ENCODE measurements at regions not wholly inside any gene's neighbourhood (a gene's known extent, or its start where the extent isn't known, plus 50 kb on each side); places are given as distances from the start of the nearest gene placed in this dataset.
"Not testable (repeated sequence)": the region's sequence is repeated elsewhere in the genome, so short reads cannot be mapped to it uniquely, and the experiment has no call there.

GRCh38 chr2:228910872-228911271 is 360.2 kb downstream of the PID1 start:
- not testable (repeated sequence) for H3K9me3 ChIP-seq (ENCODE audit: control insufficient read depth in 2 of 2, low read length in 2 of 2); H3K27me3 ChIP-seq (ENCODE audit: control insufficient read depth in 2 of 2, insufficient read depth in 2 of 2, low read length in 2 of 2); H3K4me1 ChIP-seq (ENCODE audit: control insufficient read depth in 2 of 2, insufficient read depth in 2 of 2, low read length in 2 of 2); H3K36me3 ChIP-seq (ENCODE audit: control insufficient read depth in 2 of 2, insufficient read depth in 2 of 2, low read length in 2 of 2); H3K4me3 ChIP-seq (ENCODE audit: low read length in 2 of 2); H3K27ac ChIP-seq (ENCODE audit: low read depth in 2 of 2, low read length in 2 of 2); H3K9ac ChIP-seq (ENCODE audit: low read depth in 1 of 2, low read length in 2 of 2)

- no peaks in the 10 kb centered on the region for H3K27me3 ChIP-seq (ENCODE audit: control insufficient read depth in 2 of 2, insufficient read depth in 2 of 2, low read length in 2 of 2)
- H3K27ac ChIP-seq (ENCODE audit: low read depth in 2 of 2, low read length in 2 of 2), result no peak overlapping the region
- peaks cover 0 to 3% of the 10 kb centered on the region in 2 donors for H3K9me3 ChIP-seq (ENCODE audit: control insufficient read depth in 2 of 2, low read length in 2 of 2)
- H3K9ac ChIP-seq (ENCODE audit: low read depth in 1 of 2, low read length in 2 of 2), result no peak overlapping the region
- no peaks in the 10 kb centered on the region for H3K36me3 ChIP-seq (ENCODE audit: control insufficient read depth in 2 of 2, insufficient read depth in 2 of 2, low read length in 2 of 2)
- H3K4me3 ChIP-seq (ENCODE audit: low read length in 2 of 2), result no peak overlapping the region
- no peaks in the 10 kb centered on the region for H3K4me1 ChIP-seq (ENCODE audit: control insufficient read depth in 2 of 2, insufficient read depth in 2 of 2, low read length in 2 of 2)
Observed at GRCh38 chr2:228902176-228902575, 368.9 kb downstream of the PID1 start.

- no peak overlapping the region for H3K27ac ChIP-seq (ENCODE audit: low read depth in 2 of 2, low read length in 2 of 2)
- H3K9me3 ChIP-seq (ENCODE audit: control insufficient read depth in 2 of 2, low read length in 2 of 2), result peaks cover 0 to 4% of the 10 kb centered on the region in 2 donors
- H3K4me3 ChIP-seq (ENCODE audit: low read length in 2 of 2), result no peak overlapping the region
- no peaks in the 10 kb centered on the region for H3K36me3 ChIP-seq (ENCODE audit: control insufficient read depth in 2 of 2, insufficient read depth in 2 of 2, low read length in 2 of 2)
- H3K27me3 ChIP-seq (ENCODE audit: control insufficient read depth in 2 of 2, insufficient read depth in 2 of 2, low read length in 2 of 2), result no peaks in the 10 kb centered on the region
- no peaks in the 10 kb centered on the region for H3K4me1 ChIP-seq (ENCODE audit: control insufficient read depth in 2 of 2, insufficient read depth in 2 of 2, low read length in 2 of 2)
- no peak overlapping the region for H3K9ac ChIP-seq (ENCODE audit: low read depth in 1 of 2, low read length in 2 of 2)
Observed at GRCh38 chr2:228901531-228901930, 369.6 kb downstream of the PID1 start.

- Histone ChIP-seq H3K9ac (ENCODE audit: low read depth in 1 of 2, low read length in 2 of 2) (no peak overlapping the region), H3K27ac (ENCODE audit: low read depth in 2 of 2, low read length in 2 of 2) (no peak overlapping the region), H3K9me3 (ENCODE audit: control insufficient read depth in 2 of 2, low read length in 2 of 2) (no peaks in the 10 kb centered on the region), H3K4me1 (ENCODE audit: control insufficient read depth in 2 of 2, insufficient read depth in 2 of 2, low read length in 2 of 2) (no peaks in the 10 kb centered on the region), H3K4me3 (ENCODE audit: low read length in 2 of 2) (no peak overlapping the region), H3K27me3 (ENCODE audit: control insufficient read depth in 2 of 2, insufficient read depth in 2 of 2, low read length in 2 of 2) (no peaks in the 10 kb centered on the region), H3K36me3 (ENCODE audit: control insufficient read depth in 2 of 2, insufficient read depth in 2 of 2, low read length in 2 of 2) (no peaks in the 10 kb centered on the region)
Observed at GRCh38 chr2:228878138-228878537, 392.9 kb downstream of the PID1 start.

GRCh38 chr2:228876276-228876675 is 394.8 kb downstream of the PID1 start:
- H3K36me3 ChIP-seq (ENCODE audit: control insufficient read depth in 2 of 2, insufficient read depth in 2 of 2, low read length in 2 of 2), result no peaks in the 10 kb centered on the region
- no peaks in the 10 kb centered on the region for H3K27me3 ChIP-seq (ENCODE audit: control insufficient read depth in 2 of 2, insufficient read depth in 2 of 2, low read length in 2 of 2)
- H3K9ac ChIP-seq (ENCODE audit: low read depth in 1 of 2, low read length in 2 of 2), result no peak overlapping the region
- H3K27ac ChIP-seq (ENCODE audit: low read depth in 2 of 2, low read length in 2 of 2), result no peak overlapping the region
- H3K4me3 ChIP-seq (ENCODE audit: low read length in 2 of 2), result no peak overlapping the region
- H3K4me1 ChIP-seq (ENCODE audit: control insufficient read depth in 2 of 2, insufficient read depth in 2 of 2, low read length in 2 of 2), result no peaks in the 10 kb centered on the region
- no peaks in the 10 kb centered on the region for H3K9me3 ChIP-seq (ENCODE audit: control insufficient read depth in 2 of 2, low read length in 2 of 2)

GRCh38 chr2:228875152-228875900 is 395.8 kb downstream of the PID1 start:
- Histone ChIP-seq H3K27ac (ENCODE audit: low read depth in 2 of 2, low read length in 2 of 2) (no peak overlapping the region), H3K4me3 (ENCODE audit: low read length in 2 of 2) (no peak overlapping the region), H3K36me3 (ENCODE audit: control insufficient read depth in 2 of 2, insufficient read depth in 2 of 2, low read length in 2 of 2) (no peaks in the 10 kb centered on the region), H3K27me3 (ENCODE audit: control insufficient read depth in 2 of 2, insufficient read depth in 2 of 2, low read length in 2 of 2) (no peaks in the 10 kb centered on the region), H3K9me3 (ENCODE audit: control insufficient read depth in 2 of 2, low read length in 2 of 2) (no peaks in the 10 kb centered on the region), H3K9ac (ENCODE audit: low read depth in 1 of 2, low read length in 2 of 2) (no peak overlapping the region), H3K4me1 (ENCODE audit: control insufficient read depth in 2 of 2, insufficient read depth in 2 of 2, low read length in 2 of 2) (no peaks in the 10 kb centered on the region)

- H3K27ac ChIP-seq (ENCODE audit: low read depth in 2 of 2, low read length in 2 of 2), result no peak overlapping the region
- no peaks in the 10 kb centered on the region for H3K4me1 ChIP-seq (ENCODE audit: control insufficient read depth in 2 of 2, insufficient read depth in 2 of 2, low read length in 2 of 2)
- H3K4me3 ChIP-seq (ENCODE audit: low read length in 2 of 2), result no peak overlapping the region
- H3K27me3 ChIP-seq (ENCODE audit: control insufficient read depth in 2 of 2, insufficient read depth in 2 of 2, low read length in 2 of 2), result no peaks in the 10 kb centered on the region
- H3K36me3 ChIP-seq (ENCODE audit: control insufficient read depth in 2 of 2, insufficient read depth in 2 of 2, low read length in 2 of 2), result no peaks in the 10 kb centered on the region
- no peaks in the 10 kb centered on the region for H3K9me3 ChIP-seq (ENCODE audit: control insufficient read depth in 2 of 2, low read length in 2 of 2)
- H3K9ac ChIP-seq (ENCODE audit: low read depth in 1 of 2, low read length in 2 of 2), result no peak overlapping the region
Observed at GRCh38 chr2:228871012-228871411, 400.1 kb downstream of the PID1 start.

GRCh38 chr2:228869636-228870264 is 401.3 kb downstream of the PID1 start:
- H3K27ac ChIP-seq (ENCODE audit: low read depth in 2 of 2, low read length in 2 of 2), result no peak overlapping the region
- H3K9me3 ChIP-seq (ENCODE audit: control insufficient read depth in 2 of 2, low read length in 2 of 2), result no peaks in the 10 kb centered on the region
- no peak overlapping the region for H3K9ac ChIP-seq (ENCODE audit: low read depth in 1 of 2, low read length in 2 of 2)
- no peaks in the 10 kb centered on the region for H3K36me3 ChIP-seq (ENCODE audit: control insufficient read depth in 2 of 2, insufficient read depth in 2 of 2, low read length in 2 of 2)
- H3K27me3 ChIP-seq (ENCODE audit: control insufficient read depth in 2 of 2, insufficient read depth in 2 of 2, low read length in 2 of 2), result no peaks in the 10 kb centered on the region
- no peak overlapping the region for H3K4me3 ChIP-seq (ENCODE audit: low read length in 2 of 2)
- no peaks in the 10 kb centered on the region for H3K4me1 ChIP-seq (ENCODE audit: control insufficient read depth in 2 of 2, insufficient read depth in 2 of 2, low read length in 2 of 2)

GRCh38 chr2:228867406-228867805 is 403.7 kb downstream of the PID1 start:
- no peaks in the 10 kb centered on the region for H3K9me3 ChIP-seq (ENCODE audit: control insufficient read depth in 2 of 2, low read length in 2 of 2)
- H3K36me3 ChIP-seq (ENCODE audit: control insufficient read depth in 2 of 2, insufficient read depth in 2 of 2, low read length in 2 of 2), result no peaks in the 10 kb centered on the region
- H3K4me3 ChIP-seq (ENCODE audit: low read length in 2 of 2), result no peak overlapping the region
- no peaks in the 10 kb centered on the region for H3K27me3 ChIP-seq (ENCODE audit: control insufficient read depth in 2 of 2, insufficient read depth in 2 of 2, low read length in 2 of 2)
- H3K9ac ChIP-seq (ENCODE audit: low read depth in 1 of 2, low read length in 2 of 2), result no peak overlapping the region
- H3K4me1 ChIP-seq (ENCODE audit: control insufficient read depth in 2 of 2, insufficient read depth in 2 of 2, low read length in 2 of 2), result no peaks in the 10 kb centered on the region
- no peak overlapping the region for H3K27ac ChIP-seq (ENCODE audit: low read depth in 2 of 2, low read length in 2 of 2)

- Histone ChIP-seq H3K36me3 (ENCODE audit: control insufficient read depth in 2 of 2, insufficient read depth in 2 of 2, low read length in 2 of 2) (no peaks in the 10 kb centered on the region), H3K9me3 (ENCODE audit: control insufficient read depth in 2 of 2, low read length in 2 of 2) (no peaks in the 10 kb centered on the region), H3K27ac (ENCODE audit: low read depth in 2 of 2, low read length in 2 of 2) (no peak overlapping the region), H3K27me3 (ENCODE audit: control insufficient read depth in 2 of 2, insufficient read depth in 2 of 2, low read length in 2 of 2) (no peaks in the 10 kb centered on the region), H3K9ac (ENCODE audit: low read depth in 1 of 2, low read length in 2 of 2) (no peak overlapping the region), H3K4me1 (ENCODE audit: control insufficient read depth in 2 of 2, insufficient read depth in 2 of 2, low read length in 2 of 2) (no peaks in the 10 kb centered on the region), H3K4me3 (ENCODE audit: low read length in 2 of 2) (no peak overlapping the region)
Observed at GRCh38 chr2:228866781-228867180, 404.3 kb downstream of the PID1 start.

All from mucosa of rectum (tissue), 2 donors.